SK-N-SH treated with all-trans-retinoic acid at 6 μM for 48 hours (cell line): ENCODE measurements at regions not wholly inside any gene's neighbourhood (a gene's known extent, or its start where the extent isn't known, plus 50 kb on each side); places are given as distances from the start of the nearest gene placed in this dataset.

ENCODE experiments used
- ARNTL ChIP-seq: fragments of 450-650 bp; formaldehyde crosslinking; IDR thresholded peaks from 2 replicates; pipeline ENCODE4 v1.5.0; 2020; ENCODE audit warnings: low read depth, mild to moderate bottlenecking, moderate library complexity, borderline replicate concordance
- CSDC2 ChIP-seq: fragments of 250-450 bp; sonication (Bioruptor Pico); IDR thresholded peaks from 2 replicates; pipeline ENCODE4 v1.5.0; 2020; ENCODE audit warnings: mild to moderate bottlenecking, moderate library complexity
- ESRRG ChIP-seq: fragments of 250-450 bp; sonication (Bioruptor Pico); IDR thresholded peaks from 2 replicates; pipeline ENCODE4 v1.6.1; 2021; ENCODE audit warnings: mild to moderate bottlenecking
- PATZ1 ChIP-seq: fragments of 250-450 bp; sonication (Bioruptor Pico); IDR thresholded peaks from 2 replicates; pipeline ENCODE4 v1.8.0; 2020; ENCODE audit warnings: mild to moderate bottlenecking, moderate library complexity, borderline replicate concordance
- POU6F1 ChIP-seq: fragments of 250-450 bp; sonication (Bioruptor Pico); IDR thresholded peaks from 2 replicates; pipeline ENCODE4 v1.8.0; 2021; ENCODE audit warnings: low read depth, mild to moderate bottlenecking, moderate library complexity, borderline replicate concordance
- RARB ChIP-seq: fragments of 250-450 bp; sonication (Bioruptor Pico); IDR thresholded peaks from 2 replicates; pipeline ENCODE4 v1.8.0; 2021; ENCODE audit warnings: mild to moderate bottlenecking, moderate library complexity
- ZC3H10 ChIP-seq: fragments of 250-450 bp; sonication (Bioruptor Pico); IDR thresholded peaks from 2 replicates; pipeline ENCODE4 v1.5.1; 2021; ENCODE audit warnings: mild to moderate bottlenecking, moderate library complexity

GRCh38 chr3:55164876-55165275 is 237.0 kb upstream of the LRTM1 start:
- TF ChIP-seq POU6F1 (no peak), ZC3H10 (no peak), PATZ1 (no peak), ESRRG (CRISPR knock-in tag) (no peak), CSDC2 (no peak), RARB (CRISPR knock-in tag) (no peak), ARNTL (CRISPR knock-in tag) (no peak)
